D721Med (cell line): ENCODE measurements at regions not wholly inside any gene's neighbourhood (a gene's known extent, or its start where the extent isn't known, plus 50 kb on each side); places are given as distances from the start of the nearest gene placed in this dataset.

Experiments used
- DNase-seq: peaks from one replicate; pipeline ENCODE4 v3.0.0; 2011; ENCODE audit warnings: low spot score; ENCODE audit not compliant: insufficient read length
- FAIRE-seq: peaks from 2 replicates; lab custom pipeline; 2011; peaks lifted over from hg19 to GRCh38; lab: Jason Lieb, UNC
- CTCF ChIP-seq: IDR thresholded peaks from 2 replicates; pipeline ENCODE4 v1.5.1; 2012; ENCODE audit warnings: mild to moderate bottlenecking, control low read depth; ENCODE audit not compliant: insufficient read depth; ENCODE audit errors: missing control alignments

- TF ChIP-seq CTCF: no peak
- no peak for FAIRE-seq
- no peak for DNase-seq
Measured at GRCh38 chr4:56286763-56287162, 100.5 kb downstream of the AASDH start.

- no peak for DNase-seq
- FAIRE-seq: no peak
- no peak for TF ChIP-seq CTCF
Measured at GRCh38 chr4:56283375-56283774, 103.9 kb downstream of the AASDH start.

- FAIRE-seq: no peak
- TF ChIP-seq CTCF: no peak
- DNase-seq: no peak
Measured at GRCh38 chr4:56282004-56282403, 105.3 kb downstream of the AASDH start.

GRCh38 chr4:56276547-56276946, 110.7 kb downstream of the AASDH start:
- TF ChIP-seq CTCF: no peak
- DNase-seq (no peak), FAIRE-seq (no peak)

GRCh38 chr4:56273391-56273790, 113.9 kb downstream of the AASDH start:
- TF ChIP-seq CTCF: no peak
- DNase-seq (no peak), FAIRE-seq (no peak)

- no peak for FAIRE-seq
- no peak for TF ChIP-seq CTCF
- no peak for DNase-seq
Measured at GRCh38 chr4:56272927-56273326, 114.4 kb downstream of the AASDH start.

GRCh38 chr4:56272003-56272402, 115.3 kb downstream of the AASDH start:
- FAIRE-seq (no peak), DNase-seq (no peak)
- no peak for TF ChIP-seq CTCF
